Subcutaneous abdominal adipose tissue (tissue), 5 donors: ENCODE measurements at regions not wholly inside any gene's neighbourhood (a gene's known extent, or its start where the extent isn't known, plus 50 kb on each side); places are given as distances from the start of the nearest gene placed in this dataset.
"Not testable (repeated sequence)": the region's sequence is repeated elsewhere in the genome, so short reads cannot be mapped to it uniquely, and the experiment has no call there.

ENCODE experiments used
- H3K27ac ChIP-seq: one replicate; pipeline ENCODE4 v1.7.0; 2013; ENCODE audit warnings: low read depth, mild to moderate bottlenecking, inconsistent platforms, low read length, moderate library complexity
- H3K27me3 ChIP-seq, 5 donors: one replicate each; pipeline ENCODE4 v1.7.0; 2013; ENCODE audit warnings: low read length in 5 of 5, inconsistent platforms in 1 of 5; ENCODE audit not compliant: control insufficient read depth in 5 of 5, insufficient read depth in 4 of 5
- H3K36me3 ChIP-seq, 5 donors: one replicate each; pipeline ENCODE4 v1.7.0; 2013; ENCODE audit warnings: low read length in 5 of 5; ENCODE audit not compliant: control insufficient read depth in 5 of 5, insufficient read depth in 5 of 5
- H3K4me1 ChIP-seq, 5 donors: one replicate each; pipeline ENCODE4 v1.7.0; 2013; ENCODE audit warnings: low read length in 5 of 5, mild to moderate bottlenecking in 3 of 5, moderate library complexity in 1 of 5; ENCODE audit not compliant: control insufficient read depth in 5 of 5, insufficient read depth in 5 of 5
- H3K4me3 ChIP-seq, 5 donors: one replicate each; pipeline ENCODE4 v1.7.0; 2013; ENCODE audit warnings: low read length in 5 of 5, low read depth in 1 of 5
- H3K9ac ChIP-seq, 5 donors: one replicate each; pipeline ENCODE4 v1.7.0; 2013; ENCODE audit warnings: low read length in 5 of 5, mild to moderate bottlenecking in 4 of 5, moderate library complexity in 3 of 5
- H3K9me3 ChIP-seq, 5 donors: one replicate each; pipeline ENCODE4 v1.7.0; 2013; ENCODE audit warnings: low read length in 5 of 5; ENCODE audit not compliant: control insufficient read depth in 5 of 5
- donor health status: healthy.
- donor health status: healthy.
- donor health status: healthy.
- donor health status: healthy.
- donor health status: healthy.

DNA sequence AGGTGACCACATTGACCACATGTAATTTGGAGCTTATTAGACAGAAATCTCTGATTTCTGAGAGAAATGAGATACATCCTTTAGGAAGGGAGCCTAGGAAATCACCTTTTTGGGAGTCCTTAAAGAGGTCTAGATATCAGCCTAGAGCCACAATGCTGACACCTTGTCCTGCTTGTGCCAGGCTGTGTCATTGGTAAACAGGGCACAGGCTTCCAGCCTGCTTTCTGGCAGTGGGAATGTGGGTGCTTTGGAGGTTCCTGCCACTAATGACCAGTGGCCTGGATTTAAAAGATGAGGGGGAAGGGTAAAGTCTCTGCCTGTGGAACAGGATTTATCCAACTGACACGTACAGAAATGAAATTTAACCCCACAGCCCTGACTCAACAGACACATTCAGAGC lies 169.8 kb upstream of the KBTBD8 start:
- no peaks in the 10 kb centered on the region for H3K9me3 ChIP-seq
- H3K27ac ChIP-seq: no peak overlapping the region
- H3K4me3 ChIP-seq: no peak overlapping the region
- no peak overlapping the region for H3K9ac ChIP-seq
- H3K4me1 ChIP-seq: no peaks in the 10 kb centered on the region
- H3K36me3 ChIP-seq: no peaks in the 10 kb centered on the region
- no peaks in the 10 kb centered on the region for H3K27me3 ChIP-seq

DNA sequence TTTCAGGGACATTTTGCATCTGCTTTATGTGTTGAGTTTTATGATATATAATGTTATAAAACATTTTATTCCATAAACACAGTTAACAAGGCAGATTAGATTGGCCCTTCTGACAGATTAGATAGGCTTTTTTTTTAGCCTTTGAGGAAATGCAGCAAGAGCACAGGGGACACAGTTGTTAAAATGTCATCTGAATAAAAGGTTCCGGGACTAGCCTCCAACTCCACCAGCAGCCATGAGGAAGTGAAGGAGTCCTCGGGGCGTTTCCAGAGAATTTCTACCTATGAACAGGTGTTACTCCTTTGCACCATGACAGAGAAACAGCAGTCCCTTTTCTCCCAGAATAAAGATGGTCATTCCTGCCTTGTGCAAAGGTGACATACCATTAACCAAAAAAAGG lies 167.8 kb upstream of the KBTBD8 start:
- Histone ChIP-seq H3K4me3 (no peak overlapping the region), H3K27ac (no peak overlapping the region), H3K27me3 (no peaks in the 10 kb centered on the region), H3K9me3 (peaks cover 0 to 4% (median 0%) of the 10 kb centered on the region in 5 donors), H3K36me3 (no peaks in the 10 kb centered on the region), H3K9ac (no peak overlapping the region), H3K4me1 (no peaks in the 10 kb centered on the region)

DNA sequence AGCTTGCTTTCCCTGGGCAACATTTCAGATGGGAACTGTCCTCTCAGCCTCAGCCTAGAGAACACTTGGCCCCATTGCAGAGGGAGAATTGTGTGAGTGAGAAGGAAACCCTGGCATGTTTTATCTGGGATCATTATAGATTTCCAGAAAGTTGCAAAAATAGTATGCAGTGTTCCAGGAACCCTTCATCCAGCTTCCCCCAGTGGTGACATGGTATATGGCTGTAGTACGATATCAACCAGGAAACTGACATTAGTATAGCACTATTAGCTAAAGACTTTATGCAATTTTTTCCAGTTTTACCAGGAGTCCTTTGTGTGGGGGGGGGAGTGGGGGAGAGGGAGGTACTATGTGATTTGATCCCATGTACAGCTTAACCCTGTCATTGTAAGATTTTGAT lies 166.2 kb upstream of the KBTBD8 start:
- no peak overlapping the region for H3K9ac ChIP-seq
- no peaks in the 10 kb centered on the region for H3K27me3 ChIP-seq
- no peaks in the 10 kb centered on the region for H3K36me3 ChIP-seq
- no peak overlapping the region for H3K27ac ChIP-seq
- peaks cover 0 to 4% (median 0%) of the 10 kb centered on the region in 5 donors for H3K9me3 ChIP-seq
- no peak overlapping the region for H3K4me3 ChIP-seq
- H3K4me1 ChIP-seq: no peaks in the 10 kb centered on the region

GRCh38 chr3:66836363-66837152 lies 161.5 kb upstream of the KBTBD8 start:
- Histone ChIP-seq H3K27ac (no peak overlapping the region), H3K4me3 (no peak overlapping the region), H3K27me3 (no peaks in the 10 kb centered on the region), H3K4me1 (no peaks in the 10 kb centered on the region), H3K36me3 (no peaks in the 10 kb centered on the region), H3K9me3 (peaks cover 0 to 4% (median 0%) of the 10 kb centered on the region in 5 donors), H3K9ac (no peak overlapping the region)

- Histone ChIP-seq H3K36me3 (no peaks in the 10 kb centered on the region), H3K27ac (no peak overlapping the region), H3K4me3 (no peak overlapping the region), H3K27me3 (peaks cover 0 to 3% (median 0%) of the 10 kb centered on the region in 5 donors), H3K9me3 (peaks cover 0 to 2% (median 0%) of the 10 kb centered on the region in 5 donors), H3K4me1 (no peaks in the 10 kb centered on the region), H3K9ac (no peak overlapping the region)
Observed at GRCh38 chr3:66838704-66839103, 159.4 kb upstream of the KBTBD8 start.

DNA sequence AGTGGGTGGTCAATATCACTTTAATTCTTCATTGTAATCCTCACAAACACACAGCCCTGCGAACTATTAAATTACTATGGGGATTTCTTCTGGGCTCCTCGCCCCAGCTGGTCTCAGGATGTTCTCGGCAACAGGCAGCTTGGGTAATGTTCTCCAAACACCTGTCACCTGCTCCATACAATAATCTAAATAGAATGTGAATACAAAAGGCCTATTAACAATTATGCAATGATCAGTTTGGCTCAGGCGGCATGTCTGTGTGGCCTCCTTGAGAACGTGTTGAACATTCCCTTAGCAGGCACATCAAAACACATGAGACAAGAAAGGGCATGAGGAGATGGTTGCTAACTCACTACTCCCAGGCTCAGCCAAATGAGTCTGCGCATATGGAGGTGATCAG lies 158.6 kb upstream of the KBTBD8 start:
- H3K4me3 ChIP-seq: no peak overlapping the region
- H3K4me1 ChIP-seq: no peaks in the 10 kb centered on the region
- H3K9ac ChIP-seq: no peak overlapping the region
- H3K36me3 ChIP-seq: no peaks in the 10 kb centered on the region
- no peak overlapping the region for H3K27ac ChIP-seq
- H3K9me3 ChIP-seq: no peaks in the 10 kb centered on the region
- peaks cover 0 to 3% (median 0%) of the 10 kb centered on the region in 5 donors for H3K27me3 ChIP-seq

GRCh38 chr3:66842761-66843464 lies 155.2 kb upstream of the KBTBD8 start:
- H3K4me3 ChIP-seq, H3K27ac ChIP-seq, H3K4me1 ChIP-seq: not testable (repeated sequence)

DNA sequence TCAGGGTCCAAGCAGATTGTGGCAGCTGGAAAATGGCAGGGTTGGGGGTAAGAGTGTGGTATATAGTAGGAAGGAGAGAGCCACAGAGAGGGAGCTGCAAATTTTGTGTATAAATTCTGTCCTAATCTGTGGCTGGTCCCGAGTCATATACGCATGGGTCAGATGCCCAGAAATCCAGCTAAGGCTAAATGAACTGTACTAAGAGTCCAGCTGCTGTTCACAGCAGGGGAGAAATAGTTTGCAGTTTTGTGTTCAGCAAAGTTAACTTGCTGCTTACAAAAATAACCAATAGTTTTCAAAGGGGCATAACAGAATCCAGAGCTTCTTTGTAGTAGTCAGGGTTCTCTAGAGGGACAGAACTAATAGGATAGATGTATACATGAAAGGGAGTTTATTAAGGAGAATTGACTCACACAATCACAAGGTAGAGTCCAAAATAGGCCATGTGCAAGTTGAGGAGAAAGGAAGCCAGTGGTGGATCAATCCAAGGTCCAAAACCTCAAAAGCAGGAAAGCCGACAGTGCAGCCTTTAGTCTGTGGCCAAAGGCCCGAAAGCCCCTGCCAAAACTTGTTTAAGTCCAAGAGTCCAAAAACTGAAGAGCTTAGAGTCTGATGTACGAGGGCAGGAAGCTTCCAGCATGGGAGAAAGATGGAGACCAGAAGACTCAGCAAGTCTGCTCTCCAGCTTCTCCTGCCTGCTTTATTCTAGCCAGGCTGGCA lies 146.1 kb upstream of the KBTBD8 start:
- Histone ChIP-seq H3K9ac (no peak overlapping the region), H3K27ac (no peak overlapping the region), H3K27me3 (no peaks in the 10 kb centered on the region), H3K4me3 (no peak overlapping the region), H3K4me1 (no peaks in the 10 kb centered on the region), H3K9me3 (no peaks in the 10 kb centered on the region), H3K36me3 (no peaks in the 10 kb centered on the region)

More at GRCh38 chr3:66842761-66843464, 155.2 kb upstream of the KBTBD8 start:
- not testable (repeated sequence) for H3K9ac ChIP-seq, H3K9me3 ChIP-seq, H3K36me3 ChIP-seq, H3K27me3 ChIP-seq

- H3K27ac ChIP-seq: no peak overlapping the region
- H3K9ac ChIP-seq: no peak overlapping the region
- H3K4me1 ChIP-seq: no peaks in the 10 kb centered on the region
- no peaks in the 10 kb centered on the region for H3K36me3 ChIP-seq
- H3K4me3 ChIP-seq: no peak overlapping the region
- no peaks in the 10 kb centered on the region for H3K9me3 ChIP-seq
- no peaks in the 10 kb centered on the region for H3K27me3 ChIP-seq
Observed at GRCh38 chr3:66854601-66855151, 143.4 kb upstream of the KBTBD8 start.

DNA sequence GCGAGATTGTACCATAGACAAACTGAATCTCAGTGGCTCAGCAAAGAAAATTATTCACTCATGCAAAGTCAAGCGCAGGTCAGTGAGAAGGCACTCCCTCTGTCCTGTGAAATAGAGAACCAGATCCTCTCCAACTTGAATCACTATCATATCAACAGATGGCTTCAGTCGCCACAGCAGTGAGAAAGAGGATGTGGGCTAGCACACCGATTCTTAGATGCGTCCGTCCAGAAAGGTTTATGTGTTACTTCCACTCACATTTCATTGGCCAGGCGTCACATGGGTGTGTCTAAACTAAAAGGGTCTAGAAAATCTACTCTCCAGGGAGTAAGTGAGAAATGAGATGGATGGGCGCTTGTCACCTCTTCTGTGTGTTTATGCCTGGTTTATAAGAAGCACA lies 141.6 kb upstream of the KBTBD8 start:
- Histone ChIP-seq H3K9me3 (no peaks in the 10 kb centered on the region), H3K9ac (no peak overlapping the region), H3K4me3 (no peak overlapping the region), H3K36me3 (no peaks in the 10 kb centered on the region), H3K27me3 (no peaks in the 10 kb centered on the region), H3K4me1 (no peaks in the 10 kb centered on the region), H3K27ac (no peak overlapping the region)
